Ecto neural progenitor cell (in vitro differentiated cells): ENCODE measurements at regions not wholly inside any gene's neighbourhood (a gene's known extent, or its start where the extent isn't known, plus 50 kb on each side); places are given as distances from the start of the nearest gene placed in this dataset.

Experiments
- DNase-seq: peaks from one replicate; pipeline ENCODE4 v3.0.0-alpha.2; 2018; ENCODE audit warnings: low spot score

DNA sequence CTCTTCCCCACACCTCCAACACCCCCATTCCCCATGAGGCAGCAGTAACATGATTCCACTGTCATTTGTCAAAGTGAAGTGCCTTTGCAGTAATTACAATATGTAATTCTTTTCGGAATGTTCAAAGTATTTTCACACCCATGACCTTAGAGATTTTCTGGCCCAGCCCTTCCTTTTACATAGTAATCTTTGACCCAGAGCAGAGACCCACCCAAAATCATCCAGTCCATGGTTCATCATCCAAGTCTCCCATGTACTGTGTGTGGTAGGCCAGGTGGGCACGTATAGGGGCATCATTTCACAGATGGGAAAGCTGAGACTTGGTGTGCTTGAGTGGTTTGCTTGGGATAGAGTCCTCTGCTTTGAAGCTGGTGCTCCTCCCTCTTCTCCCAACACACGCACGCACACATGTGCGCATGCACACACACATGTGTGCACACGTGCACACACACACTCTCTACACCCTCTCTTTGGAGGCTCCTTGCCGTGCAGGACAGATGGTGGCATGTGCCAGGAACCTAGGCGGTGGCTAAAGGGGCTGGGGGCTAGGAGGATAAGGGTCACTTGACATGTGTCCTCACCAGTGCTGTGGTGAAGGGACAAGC is 284.7 kb upstream of the ROPN1 start:
- no peak for DNase-seq

DNA sequence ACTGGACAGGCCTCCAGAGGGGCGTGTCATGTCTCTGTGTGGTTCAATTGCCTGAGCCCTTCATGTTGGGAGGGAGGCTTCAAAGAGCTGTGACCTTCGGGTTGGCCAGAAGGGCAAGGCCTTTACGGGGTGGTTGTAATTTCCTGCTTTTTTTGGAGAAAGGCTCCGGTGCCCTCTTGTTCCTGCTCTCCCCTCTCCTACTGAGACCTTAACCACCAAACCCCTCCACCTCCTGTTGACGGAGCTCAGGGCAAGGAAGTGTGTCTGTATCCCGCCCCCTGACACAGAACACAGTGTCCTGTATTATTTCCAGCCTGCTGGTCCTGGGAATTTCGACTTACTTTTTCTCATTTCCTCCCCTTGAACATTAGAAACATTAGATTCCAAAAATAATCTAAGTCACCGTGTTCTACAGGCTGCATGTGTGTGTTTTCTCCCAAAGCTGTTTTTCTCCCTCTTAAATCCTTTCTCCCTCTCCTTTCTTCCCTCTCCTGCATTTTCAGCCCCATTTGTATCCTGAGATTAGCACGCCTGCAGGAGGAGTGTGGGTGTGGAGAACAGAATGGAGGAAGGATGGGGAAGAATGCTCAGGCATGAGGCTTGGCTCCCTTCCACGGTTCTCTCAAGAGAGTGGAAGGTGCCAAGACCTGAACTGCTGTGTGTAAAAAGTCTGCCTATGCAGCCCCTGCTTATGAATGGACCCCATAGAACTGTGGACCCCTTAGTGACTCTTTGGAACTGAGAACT is 285.4 kb upstream of the ROPN1 start:
- no peak for DNase-seq

DNA sequence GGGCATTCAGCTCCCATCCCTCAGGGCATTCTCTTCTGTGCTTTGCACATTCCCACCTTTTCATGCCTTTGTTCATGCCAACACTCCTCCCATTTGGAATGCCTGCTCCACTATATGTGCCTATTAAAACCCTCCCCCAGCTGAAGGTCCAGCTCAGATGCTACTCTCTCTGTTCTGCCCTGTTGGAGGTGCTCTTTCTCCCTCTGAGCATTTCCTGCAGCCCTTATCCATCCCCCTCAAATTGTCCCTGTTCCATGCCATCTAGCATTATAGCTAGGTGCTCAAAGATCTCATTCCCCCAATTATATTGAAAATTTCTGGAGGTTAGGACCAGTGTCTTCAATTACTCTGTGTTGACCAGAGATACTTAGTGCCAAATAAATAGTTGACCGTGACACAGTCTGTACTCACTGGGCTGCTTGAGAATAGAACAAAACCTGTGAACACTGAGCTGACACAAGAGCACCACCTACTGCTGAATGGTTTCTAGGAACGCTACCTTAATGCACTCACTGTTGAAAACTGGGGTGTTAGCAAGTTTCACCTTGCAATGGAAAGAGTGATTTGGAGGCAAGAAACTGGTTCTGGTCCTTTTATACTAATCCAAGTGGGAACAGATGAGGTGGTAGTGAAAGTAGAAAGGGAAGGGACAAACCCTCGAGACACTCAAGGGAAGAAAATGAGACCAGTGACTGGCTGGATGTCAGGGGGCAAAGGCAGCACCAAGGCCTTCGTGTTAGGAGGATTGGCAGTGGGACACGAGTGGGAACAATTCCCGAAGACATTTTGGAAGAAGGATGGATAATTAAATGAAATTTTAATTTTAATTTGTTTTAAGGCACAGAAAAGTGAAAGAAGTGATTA is 289.8 kb upstream of the ROPN1 start:
- no peak for DNase-seq

DNA sequence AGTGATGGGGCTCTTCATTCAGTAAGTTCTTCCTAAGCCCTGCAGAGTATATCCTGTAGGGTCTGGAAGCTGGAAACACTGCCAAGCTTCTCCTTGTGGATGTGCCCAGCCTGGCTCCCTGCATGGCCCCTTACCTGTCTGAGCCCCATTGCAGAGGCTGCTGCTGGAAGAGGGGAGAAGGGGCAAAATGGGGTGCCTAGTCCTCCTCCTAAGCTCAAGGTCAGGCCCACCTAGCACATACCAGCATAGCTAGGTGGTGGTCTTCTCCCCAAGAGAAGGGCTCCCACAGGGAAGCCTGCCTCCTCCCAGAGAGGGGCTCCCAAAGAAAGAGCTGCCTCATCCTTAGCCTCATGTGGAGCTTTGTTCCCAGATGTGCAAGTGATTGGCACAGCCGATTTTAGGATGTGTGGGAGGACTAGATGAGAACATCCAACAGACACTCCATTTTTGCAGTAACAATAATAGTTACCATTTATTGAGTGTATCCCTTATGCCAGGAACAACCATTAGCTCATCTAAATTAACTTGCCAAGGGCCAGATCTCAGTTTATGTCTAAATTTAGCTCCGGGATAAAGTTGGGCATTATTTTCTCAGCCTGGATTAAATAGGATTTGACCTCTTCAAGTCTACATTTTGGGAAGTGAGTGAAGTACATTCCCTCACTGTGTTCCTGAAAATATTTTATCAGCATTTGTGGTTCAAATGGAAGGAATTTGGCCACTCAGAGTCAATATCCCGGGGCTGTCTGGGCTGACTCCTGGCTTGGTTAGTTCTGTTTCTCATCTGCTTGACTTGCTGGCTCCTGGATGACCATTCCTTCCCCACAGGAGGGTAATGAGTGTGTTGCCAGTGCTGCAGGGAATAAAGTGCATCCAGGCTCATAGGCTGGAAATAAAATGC is 291.1 kb upstream of the ROPN1 start:
- DNase-seq: no peak

DNA sequence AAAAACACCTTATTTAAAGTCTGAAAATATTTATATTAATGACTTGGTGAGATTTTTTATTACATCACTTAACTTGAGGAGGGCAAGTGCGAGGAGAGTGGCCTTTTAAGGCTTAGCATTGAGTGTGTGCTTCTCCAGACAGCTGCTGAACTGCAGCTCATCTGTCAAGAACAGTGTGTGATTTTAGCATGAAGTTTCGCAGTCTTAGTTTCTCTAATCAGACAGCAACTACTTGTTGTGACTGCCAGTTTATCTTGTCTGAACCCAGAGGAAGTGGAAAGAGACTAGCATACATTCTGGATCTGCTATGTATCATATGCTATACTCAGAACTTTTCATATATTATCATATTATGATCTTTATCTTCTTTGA is 291.7 kb upstream of the ROPN1 start:
- DNase-seq: no peak

DNA sequence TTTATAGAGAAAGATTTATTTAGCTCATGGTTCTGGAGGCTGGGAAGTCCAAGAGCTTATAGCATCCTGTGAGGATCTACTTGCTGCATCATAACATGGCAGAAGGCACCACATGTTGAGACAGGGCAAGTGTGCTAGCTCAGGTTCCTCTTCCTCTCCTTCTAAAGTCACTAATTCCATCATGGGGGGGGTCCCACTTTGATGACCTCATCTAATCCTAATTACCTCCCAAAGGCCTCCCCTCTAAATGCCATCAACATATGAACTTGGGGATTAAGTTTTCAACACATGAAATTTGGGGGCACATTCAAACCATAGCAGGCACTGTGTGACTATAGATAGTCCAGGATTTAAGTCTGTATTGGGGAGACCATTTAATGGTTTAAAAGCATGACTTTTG is 297.1 kb upstream of the ROPN1 start:
- no peak for DNase-seq

DNA sequence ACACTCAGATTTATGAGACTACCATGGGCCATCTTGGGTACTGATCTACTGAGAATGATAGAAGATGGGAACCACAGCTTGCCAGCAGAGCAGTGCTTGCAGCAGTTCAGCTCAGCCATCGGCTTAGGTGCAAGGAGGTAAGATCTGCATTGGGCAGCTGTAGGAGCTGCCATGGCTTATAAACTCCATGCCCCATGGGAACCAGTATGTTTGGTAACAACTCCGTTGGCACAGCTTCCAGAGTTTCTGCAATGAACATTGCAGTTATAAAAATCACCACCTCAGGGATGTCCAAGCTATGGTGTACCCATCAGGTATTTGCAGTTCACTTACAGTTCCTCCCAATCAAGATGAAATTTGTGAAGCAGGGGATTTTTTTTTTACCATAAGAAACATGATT is 299.1 kb upstream of the ROPN1 start:
- no peak for DNase-seq

DNA sequence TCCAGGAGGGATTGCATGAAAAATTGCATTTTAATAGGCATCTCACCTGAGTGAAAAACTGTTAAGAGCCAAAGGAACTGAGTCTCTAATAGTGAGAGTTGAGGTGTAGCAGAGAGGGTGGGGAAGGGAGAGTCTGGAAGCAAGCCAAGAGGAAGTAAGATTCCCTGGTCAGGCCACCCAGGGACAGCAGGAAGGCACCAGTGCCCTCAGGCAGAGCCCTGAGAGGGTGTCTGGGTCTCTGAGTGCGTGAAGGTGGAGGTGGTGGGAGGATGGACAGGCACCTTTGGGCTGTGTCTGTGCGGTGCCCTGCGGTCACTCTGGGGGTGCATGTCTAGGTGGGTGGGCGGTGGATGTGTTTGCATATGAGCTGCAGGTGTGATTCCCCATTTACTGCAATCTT is 300.4 kb upstream of the ROPN1 start:
- DNase-seq: no peak

DNA sequence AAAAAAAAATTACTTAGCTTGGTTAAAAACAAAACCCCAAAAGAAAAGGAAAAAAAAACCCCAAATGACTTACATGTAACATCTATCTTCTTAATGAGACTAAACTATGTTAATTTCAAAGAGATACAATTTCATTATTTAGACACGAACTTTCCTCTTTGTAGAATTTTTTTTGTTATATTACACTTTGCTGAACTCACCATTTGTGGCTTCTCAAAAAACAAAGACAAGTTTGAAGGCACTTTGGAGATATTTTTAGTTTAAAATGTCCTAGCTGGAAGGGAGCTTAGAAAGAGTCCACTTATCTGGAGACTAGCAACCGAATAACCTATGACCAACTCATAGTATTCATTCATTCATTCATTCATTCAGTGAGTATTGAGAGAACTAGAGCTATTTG is 301.7 kb upstream of the ROPN1 start:
- DNase-seq: no peak

DNA sequence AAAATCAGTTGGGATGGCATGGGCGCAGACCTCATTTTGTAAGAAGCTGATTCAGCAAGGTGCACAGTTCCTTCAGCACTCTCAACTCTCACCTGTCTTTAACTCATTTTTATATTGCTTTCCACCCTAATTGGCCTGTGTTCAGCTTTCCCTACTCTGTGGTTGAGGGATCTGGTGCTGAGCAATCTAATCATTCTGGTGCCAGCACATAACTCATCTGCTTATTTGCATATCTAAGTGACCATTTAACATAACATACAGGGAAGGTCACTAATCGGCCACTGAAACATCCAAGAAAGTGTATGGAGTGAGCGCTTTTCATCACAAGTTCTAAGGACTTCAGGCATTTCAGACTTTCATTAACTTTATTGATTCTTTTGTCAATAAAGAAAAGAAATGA is 303.4 kb upstream of the ROPN1 start:
- no peak for DNase-seq

DNA sequence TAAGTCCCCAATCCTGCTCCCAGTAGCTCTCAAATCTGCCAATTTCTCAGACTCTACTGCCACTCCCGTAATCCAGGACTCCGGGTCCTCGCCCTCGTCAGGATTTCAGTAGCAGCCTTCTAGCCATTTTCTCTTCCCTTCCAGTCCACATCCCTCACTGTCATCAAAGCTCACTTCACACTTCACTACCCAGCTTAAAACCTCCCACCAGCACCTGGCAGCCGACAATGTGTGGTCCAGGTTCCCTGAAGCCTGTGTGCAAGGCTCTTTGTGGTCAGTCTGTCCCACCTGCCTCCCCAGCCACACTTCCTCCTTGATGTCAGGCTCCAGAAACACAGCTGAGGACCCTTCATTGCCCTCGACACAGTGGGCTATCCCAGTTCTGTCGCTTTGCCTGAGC is 304.5 kb upstream of the ROPN1 start:
- no peak for DNase-seq

DNA sequence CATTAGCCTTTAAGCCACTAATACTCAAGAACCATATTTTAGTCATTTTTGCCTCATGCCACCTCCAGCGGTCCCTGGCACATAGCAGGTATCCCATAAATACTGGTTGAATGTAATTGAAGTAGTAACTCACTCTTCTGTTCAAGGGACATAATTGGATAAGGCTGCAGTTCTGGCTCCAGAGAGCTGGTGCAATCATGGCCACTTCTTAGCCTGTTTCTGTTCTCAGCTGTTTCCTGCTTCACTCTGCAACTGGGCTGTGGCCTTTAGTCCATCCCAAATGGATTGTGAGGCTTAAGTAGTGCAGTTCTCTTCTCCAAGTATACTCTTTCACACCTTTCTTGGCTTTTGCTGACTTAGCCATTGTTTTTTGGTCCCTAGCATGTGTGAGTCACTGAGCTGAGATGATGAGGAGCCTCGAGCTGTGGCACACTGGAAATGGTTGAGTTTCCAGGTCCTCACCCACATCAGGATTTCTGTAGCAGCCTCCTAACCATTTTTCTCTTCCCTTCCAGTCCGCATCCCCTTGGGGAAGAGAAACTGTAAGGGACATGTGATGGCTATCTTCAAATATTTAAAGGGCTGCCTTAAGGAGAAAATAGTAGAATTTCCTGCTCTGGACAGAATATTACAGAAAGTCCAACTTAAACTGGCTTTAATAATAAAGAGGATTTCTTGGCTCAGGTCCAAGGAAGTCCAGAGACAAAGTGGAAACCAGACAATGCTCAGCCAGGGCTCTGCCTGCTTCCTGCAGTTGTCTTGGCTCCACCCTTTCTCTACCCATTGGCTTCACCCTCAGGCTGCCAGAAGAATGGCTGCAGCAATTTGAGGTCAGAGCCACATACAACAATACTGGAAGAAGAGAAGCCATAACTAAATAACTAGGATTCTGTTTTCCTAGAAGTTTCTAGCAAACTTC is 305.4 kb upstream of the ROPN1 start:
- no peak for DNase-seq

DNA sequence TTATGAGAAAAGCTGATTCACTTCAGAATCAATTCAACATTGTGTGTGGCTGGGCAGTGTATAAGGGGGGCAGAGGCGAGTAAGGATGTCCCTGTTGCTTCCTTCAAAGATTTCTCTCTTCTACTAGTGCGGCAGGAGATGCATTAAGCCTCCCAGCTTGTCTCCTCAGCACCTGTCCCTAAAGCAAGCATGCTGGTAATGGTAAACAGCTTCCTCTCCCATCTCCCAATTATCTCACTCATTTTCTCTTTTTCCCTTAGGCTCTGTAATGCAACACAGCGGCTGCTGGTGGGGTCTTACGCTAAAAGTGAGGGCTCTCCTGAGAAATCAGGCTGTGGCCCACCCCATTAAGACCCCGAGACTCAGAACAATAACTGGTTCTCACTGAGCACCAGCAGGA is 306.4 kb upstream of the ROPN1 start:
- DNase-seq: no peak

DNA sequence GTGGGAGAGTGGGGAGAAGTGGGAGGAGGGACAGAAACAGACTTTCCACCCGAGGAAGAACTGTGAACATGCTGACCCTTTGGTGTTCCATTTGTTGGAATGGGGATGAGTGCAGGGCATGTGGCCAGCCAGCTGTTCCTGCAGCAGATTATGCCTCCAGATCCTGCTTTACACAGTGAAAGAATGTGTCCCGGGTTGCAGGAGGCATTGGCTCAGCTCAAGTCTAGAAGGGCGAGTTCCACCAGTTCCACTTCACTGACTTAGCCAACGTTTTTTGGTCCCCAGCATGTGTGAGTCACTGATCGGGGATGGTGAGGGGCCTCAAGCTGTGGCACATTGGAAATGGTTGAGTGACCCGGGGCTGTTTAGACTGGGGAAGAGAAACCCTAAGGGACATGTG is 307.0 kb upstream of the ROPN1 start:
- no peak for DNase-seq

DNA sequence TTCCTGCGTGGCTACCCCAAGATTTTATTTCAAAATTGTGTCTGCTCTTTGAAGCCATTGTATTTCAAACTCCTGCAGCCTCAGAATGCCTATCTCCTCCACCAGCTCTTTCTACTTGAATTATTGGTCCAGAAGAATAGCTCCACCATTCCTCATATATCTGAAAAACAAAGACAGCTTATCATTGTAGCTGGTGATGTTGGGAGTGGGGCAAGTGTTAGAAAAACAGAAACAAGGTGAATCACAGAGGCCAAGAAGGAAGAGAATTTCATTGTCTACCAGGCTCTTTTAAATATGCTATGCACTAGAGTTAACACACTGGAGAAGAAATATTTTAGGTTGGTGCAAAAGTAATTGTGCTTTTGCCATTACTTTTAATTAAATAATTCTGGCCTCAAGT is 307.9 kb upstream of the ROPN1 start:
- no peak for DNase-seq

DNA sequence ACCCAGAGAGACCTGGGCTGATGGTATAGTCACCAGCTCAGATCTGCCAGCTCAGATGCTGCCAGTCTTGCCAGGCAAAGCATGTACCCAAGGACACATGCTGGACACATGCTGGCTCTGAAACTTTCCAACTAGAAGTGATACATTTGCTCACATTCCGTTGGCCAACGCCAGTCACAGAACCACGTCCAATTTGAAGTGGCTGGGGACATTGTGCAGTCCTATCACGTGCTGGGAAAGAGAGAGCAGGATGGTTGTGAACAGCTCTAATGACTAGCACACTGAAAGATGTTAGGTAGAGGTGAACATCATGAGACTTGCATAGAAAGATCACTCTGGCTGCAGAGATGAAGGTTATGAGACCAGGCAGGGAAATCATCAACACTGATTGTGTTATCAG is 308.5 kb upstream of the ROPN1 start:
- DNase-seq: no peak

DNA sequence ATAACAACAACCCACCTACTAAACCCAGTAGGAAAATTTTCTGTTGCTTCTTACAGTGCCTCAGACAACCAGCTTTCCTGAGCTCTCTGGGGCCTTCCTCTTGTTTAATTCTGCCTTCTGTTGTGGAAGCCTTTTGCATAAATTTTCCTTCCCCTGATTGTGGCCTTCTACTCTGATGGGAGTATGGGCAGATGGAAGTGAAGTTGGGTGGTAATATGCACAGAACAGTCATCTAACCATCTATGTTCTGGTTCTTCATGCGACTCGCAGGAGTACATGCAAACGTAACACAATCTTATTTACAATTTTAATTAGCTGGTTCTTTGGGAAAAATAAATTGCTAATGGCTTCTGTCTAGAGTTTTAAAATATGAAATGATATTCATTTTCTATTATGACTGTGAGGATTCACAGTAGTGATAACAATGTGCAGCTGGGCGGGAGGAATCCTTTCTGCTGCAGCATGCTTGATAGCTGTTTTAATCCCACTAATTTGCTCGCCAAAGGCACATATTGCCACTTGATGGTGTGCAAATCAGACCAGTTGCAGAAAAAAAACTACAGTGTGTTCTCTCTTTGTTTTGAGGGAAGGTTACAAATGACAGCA is 311.5 kb upstream of the ROPN1 start:
- no peak for DNase-seq

DNA sequence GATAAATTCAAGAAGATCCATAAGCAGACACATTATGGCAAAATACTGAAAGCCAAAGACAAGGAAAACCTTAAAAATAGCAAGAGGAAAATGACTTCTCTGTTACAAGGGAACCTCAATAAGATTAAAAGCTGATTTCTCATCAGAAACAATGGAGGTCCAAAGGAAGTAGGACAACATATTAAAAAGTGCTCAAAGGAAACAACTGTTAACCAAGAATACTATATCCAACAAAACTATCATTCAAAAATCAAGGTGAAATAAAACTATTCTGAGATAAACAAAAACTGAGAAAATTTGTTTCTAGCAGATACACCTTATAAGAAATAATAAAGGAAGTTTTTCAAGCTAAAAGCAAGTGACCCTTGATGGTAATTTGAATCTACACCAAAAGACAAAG is 314.7 kb upstream of the ROPN1 start:
- no peak for DNase-seq

DNA sequence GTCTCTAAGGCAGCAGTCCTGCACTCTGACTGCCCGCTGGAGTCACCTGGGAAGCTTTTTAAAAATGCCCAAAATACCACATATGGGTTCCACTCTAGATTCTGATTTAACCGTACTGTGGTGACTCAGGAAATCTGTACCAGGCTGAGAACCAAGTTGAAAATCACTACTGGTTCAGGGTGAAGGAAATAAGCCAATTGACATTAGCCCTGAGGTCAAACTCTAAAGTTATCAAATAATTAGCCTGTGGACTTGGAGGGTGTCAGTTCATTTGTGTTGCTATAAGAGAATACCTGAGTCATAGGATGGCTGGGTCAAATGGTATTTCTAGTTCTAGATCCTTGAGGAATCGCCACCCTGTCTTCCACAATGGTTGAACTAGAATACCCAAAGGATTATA is 321.7 kb upstream of the ROPN1 start:
- no peak for DNase-seq

DNA sequence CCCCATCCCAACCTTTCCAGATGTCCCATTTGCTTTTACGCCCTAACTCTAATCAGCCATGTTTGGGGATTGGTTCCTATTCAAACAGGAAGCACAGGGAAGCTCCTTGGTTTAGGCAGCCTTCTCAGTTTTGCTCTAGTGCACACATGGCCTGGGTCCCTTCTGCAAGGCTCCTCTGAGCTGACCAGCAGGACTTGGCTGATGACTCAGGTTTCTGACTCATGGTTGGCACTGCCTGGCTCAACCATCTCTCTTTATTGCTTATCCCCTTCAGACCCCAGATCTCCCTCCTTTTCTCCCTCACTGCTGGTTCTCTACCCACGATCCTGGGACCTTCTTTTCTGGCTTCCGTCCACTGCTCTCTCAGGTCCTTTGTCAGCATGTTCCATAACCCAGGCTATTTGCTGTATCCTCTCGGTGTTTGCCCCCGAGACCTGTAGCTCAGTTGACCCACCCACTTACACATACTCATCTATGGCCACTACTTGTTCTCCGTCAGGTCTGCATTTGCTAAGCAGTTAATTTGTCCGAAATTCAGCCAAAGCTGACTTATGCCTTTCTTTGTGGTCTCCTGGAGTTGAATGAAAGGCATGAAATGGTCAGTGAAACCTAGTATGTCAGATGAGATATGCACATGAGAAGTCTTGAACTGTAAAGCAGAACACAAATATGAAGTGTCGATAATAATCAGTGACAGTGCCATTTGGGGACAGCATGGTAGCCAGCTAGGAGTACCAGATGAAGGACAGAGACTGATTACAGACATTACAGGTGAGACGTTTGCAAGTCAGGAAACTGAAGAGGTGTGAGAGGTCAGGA is 323.5 kb upstream of the ROPN1 start:
- no peak for DNase-seq
